Colonic mucosa (tissue), 4 donors: ENCODE measurements at regions not wholly inside any gene's neighbourhood (a gene's known extent, or its start where the extent isn't known, plus 50 kb on each side); places are given as distances from the start of the nearest gene placed in this dataset.
A peak's percentile ranks its signal among the peaks of the same experiment; 100 is the strongest.
"Not testable (repeated sequence)": the region's sequence is repeated elsewhere in the genome, so short reads cannot be mapped to it uniquely, and the experiment has no call there.

ENCODE experiments used
- DNase-seq: peaks from one replicate; pipeline ENCODE4 v3.0.0-alpha.2; 2020
- H3K27ac ChIP-seq: fragments of 200-600 bp; one replicate; pipeline ENCODE4 v1.8.0; 2021
- H3K27me3 ChIP-seq: fragments of 200-600 bp; one replicate; pipeline ENCODE4 v1.8.0; 2021
- H3K36me3 ChIP-seq: fragments of 200-600 bp; one replicate; pipeline ENCODE4 v1.8.0; 2021
- H3K4me1 ChIP-seq: fragments of 200-600 bp; one replicate; pipeline ENCODE4 v1.8.0; 2021; ENCODE audit warnings: mild to moderate bottlenecking
- H3K4me3 ChIP-seq: fragments of 200-600 bp; one replicate; pipeline ENCODE4 v1.8.0; 2021
- H3K9ac ChIP-seq, 2 donors: one replicate each; pipeline ENCODE4 v1.7.0; 2013; ENCODE audit warnings: control low read depth in 2 of 2, low read depth in 2 of 2, low read length in 2 of 2
- H3K9me3 ChIP-seq: fragments of 200-600 bp; one replicate; pipeline ENCODE4 v1.8.0; 2021
- intact Hi-C: fragments of 100-400 bp; cut with DNase I; formaldehyde crosslinking; loops from one replicate; pipeline ENCODE4 v1.14.1; 2022
- TF ChIP-seq, protein P1 (sequence below): fragments of 200-600 bp; IDR thresholded peaks from one replicate; pipeline ENCODE4 v1.8.0; 2022; ENCODE audit warnings: antibody characterized with exemption, mild to moderate bottlenecking
- donor health status: healthy.
- donor health status: DM: no; HTN: no; CAD: no.
- donor health status: DM: no; HTN: no; CAD: no.

DNA sequence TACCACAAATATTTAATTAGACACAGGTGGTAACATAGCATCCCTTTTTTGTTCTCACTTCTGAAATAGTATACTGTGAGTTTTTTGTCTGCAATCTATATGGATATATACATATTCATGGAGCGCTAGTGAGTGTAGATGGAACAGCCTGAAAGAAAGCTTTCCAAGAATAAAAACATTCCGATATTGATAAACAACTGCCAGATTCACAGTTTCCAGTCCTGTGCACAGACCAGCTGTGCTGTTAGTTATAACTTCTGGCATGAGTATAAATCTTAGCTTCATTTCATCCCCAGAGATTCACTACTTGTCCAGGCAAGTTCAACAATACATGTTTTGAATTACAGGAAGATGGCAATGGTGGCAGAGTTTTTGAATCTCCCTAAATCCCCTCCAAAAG lies 467.1 kb upstream of the STEAP1 start:
- no peak overlapping the region for H3K4me3 ChIP-seq

DNA sequence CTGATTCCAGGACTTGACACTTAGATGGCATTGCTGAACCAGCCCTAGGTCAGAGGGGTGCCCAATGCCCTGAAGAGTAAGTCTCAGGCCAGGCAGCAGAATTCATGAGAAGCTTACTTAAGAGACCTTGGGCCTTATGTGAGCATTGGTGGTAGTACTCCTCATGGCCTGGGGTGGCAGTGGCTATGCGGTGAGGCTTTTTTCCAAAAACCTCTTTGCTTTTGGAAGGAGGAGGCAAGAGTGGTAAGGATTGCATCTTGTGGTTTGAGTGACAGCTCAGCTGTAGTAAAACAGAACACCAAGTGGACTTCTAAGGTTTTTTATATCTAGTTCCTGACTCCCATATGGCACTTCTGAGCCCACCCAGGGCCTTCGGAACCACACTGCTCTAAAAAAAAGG lies 459.0 kb upstream of the STEAP1 start:
- no peaks in the 10 kb centered on the region for H3K27me3 ChIP-seq
- H3K27ac ChIP-seq = no peak overlapping the region
- intact Hi-C loops = no loop called here
- no peak for DNase-seq
- no peaks in the 10 kb centered on the region for H3K9me3 ChIP-seq
- H3K9ac ChIP-seq = no peak overlapping the region
- no peaks in the 10 kb centered on the region for H3K4me1 ChIP-seq
- H3K4me3 ChIP-seq = no peak overlapping the region
- TF ChIP-seq, protein P1, sequence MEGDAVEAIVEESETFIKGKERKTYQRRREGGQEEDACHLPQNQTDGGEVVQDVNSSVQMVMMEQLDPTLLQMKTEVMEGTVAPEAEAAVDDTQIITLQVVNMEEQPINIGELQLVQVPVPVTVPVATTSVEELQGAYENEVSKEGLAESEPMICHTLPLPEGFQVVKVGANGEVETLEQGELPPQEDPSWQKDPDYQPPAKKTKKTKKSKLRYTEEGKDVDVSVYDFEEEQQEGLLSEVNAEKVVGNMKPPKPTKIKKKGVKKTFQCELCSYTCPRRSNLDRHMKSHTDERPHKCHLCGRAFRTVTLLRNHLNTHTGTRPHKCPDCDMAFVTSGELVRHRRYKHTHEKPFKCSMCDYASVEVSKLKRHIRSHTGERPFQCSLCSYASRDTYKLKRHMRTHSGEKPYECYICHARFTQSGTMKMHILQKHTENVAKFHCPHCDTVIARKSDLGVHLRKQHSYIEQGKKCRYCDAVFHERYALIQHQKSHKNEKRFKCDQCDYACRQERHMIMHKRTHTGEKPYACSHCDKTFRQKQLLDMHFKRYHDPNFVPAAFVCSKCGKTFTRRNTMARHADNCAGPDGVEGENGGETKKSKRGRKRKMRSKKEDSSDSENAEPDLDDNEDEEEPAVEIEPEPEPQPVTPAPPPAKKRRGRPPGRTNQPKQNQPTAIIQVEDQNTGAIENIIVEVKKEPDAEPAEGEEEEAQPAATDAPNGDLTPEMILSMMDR = no peak
- no peaks in the 10 kb centered on the region for H3K36me3 ChIP-seq

More for the DNA sequence above, 467.1 kb upstream of the STEAP1 start:
- no peak overlapping the region for H3K27ac ChIP-seq
- DNase-seq = no peak
- TF ChIP-seq, protein P1 = no peak
- no peaks in the 10 kb centered on the region for H3K9me3 ChIP-seq
- H3K9ac ChIP-seq = no peak overlapping the region
- H3K4me1 ChIP-seq = no peaks in the 10 kb centered on the region
- no peaks in the 10 kb centered on the region for H3K36me3 ChIP-seq
- intact Hi-C loops = no loop called here
- H3K27me3 ChIP-seq = no peaks in the 10 kb centered on the region

DNA sequence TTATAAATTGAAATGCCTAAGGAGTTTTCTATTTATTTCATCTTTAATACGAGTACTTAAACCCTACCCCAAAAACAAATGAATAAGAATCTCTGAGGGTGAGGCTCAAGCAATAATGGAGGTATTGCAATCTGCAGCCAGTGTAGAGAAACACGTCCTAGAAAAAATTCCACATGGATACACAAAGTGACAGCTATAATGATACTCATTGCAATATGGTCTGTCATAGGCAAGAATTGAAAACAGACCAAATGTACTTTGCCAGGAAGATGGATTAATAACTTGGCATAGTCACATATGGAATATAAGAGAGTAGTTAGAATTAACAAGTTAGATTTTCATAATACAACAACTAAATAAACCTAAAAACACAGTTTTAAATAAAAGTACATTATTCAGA lies 440.1 kb upstream of the STEAP1 start:
- Histone ChIP-seq H3K9ac (no peak overlapping the region), H3K9me3 (no peaks in the 10 kb centered on the region), H3K4me1 (no peaks in the 10 kb centered on the region), H3K36me3 (no peaks in the 10 kb centered on the region), H3K27me3 (no peaks in the 10 kb centered on the region), H3K4me3 (no peak overlapping the region), H3K27ac (no peak overlapping the region)
- DNase-seq = no peak
- TF ChIP-seq, protein P1 = no peak
- intact Hi-C loops = no loop called here

DNA sequence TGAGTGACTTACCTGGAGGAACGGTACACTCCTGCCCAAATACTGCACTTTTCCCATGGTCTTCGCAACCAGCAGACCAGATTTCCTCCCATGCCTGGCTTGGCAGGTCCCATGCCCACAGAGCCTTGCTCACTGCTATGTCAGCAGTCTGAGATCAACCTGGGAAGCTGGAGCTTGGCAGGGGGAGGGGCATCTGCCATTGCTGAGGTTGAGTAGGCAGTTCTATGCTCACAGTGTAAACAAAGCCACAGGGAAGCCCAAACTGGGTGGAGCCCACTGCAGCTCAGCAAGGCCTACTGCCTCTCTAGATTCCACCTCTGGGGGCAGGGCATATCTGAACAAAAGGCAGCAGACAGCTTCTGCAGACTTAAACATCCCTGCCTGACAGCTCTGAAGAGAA lies 435.3 kb upstream of the STEAP1 start:
- H3K4me3 ChIP-seq, H3K9ac ChIP-seq, intact Hi-C loops, H3K4me1 ChIP-seq, H3K36me3 ChIP-seq, H3K27ac ChIP-seq, H3K9me3 ChIP-seq, H3K27me3 ChIP-seq: not testable (repeated sequence)
- peak; percentile 29 for DNase-seq

DNA sequence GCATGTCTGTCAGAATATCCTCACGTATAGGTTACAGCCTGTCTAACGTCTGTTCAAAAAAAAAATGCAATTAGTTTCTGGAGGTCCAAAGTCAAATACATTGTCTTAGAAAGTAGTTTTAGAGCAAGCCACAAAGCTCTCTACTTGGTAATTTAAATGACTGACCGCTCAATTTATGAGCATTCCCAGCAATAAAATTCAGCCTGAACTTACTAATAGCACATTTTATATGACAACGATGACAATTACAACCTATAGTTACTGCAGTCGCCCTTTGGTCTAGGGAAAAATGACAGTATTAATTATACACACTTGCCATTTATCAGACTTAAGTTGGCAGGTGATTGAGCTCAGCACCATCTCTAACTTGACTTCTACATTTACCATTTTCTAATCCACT lies 425.8 kb upstream of the STEAP1 start:
- H3K4me3 ChIP-seq = no peak overlapping the region
- TF ChIP-seq, protein P1 = no peak
- intact Hi-C loops = no loop called here
- no peak for DNase-seq
- H3K4me1 ChIP-seq = no peaks in the 10 kb centered on the region
- H3K9me3 ChIP-seq = no peaks in the 10 kb centered on the region
- no peak overlapping the region for H3K27ac ChIP-seq
- no peaks in the 10 kb centered on the region for H3K36me3 ChIP-seq
- H3K27me3 ChIP-seq = no peaks in the 10 kb centered on the region
- H3K9ac ChIP-seq = no peak overlapping the region

DNA sequence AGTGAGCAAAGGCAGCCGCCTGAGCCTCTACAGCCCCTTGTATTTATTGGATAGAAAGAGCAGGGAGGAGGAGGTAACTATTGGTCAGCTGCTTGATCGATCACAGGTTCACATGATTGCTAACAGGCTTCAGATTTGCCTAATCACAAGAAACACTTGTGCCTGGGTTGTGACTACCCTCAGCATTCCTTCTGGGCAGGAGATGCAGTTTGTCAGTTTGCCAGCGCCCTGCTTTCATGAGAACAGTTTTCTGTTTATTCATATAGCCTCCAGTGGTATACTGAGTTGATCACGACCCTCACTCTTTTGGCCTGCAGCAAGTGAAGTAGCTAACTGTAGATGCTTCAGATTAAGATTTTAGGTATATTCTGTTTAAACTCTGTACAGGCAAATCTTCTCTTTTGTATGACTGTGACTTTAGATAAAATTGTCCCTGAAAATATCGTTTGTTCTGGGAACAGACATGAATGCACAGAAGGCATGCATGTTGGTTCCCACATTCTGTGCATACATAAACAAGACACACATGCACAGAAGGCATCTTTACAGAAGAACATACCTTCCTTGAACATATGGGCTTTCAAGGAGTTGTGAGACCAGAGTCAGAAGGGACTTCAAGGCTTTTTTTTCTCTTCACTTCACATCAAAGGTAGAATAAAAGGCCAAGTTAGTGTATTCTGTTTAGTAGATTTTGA lies 422.4 kb upstream of the STEAP1 start:
- TF ChIP-seq, protein P1 = no peak
- no peak for DNase-seq
- no peak overlapping the region for H3K4me3 ChIP-seq
- no peaks in the 10 kb centered on the region for H3K9me3 ChIP-seq
- H3K27ac ChIP-seq = no peak overlapping the region
- intact Hi-C loops = no loop called here
- no peaks in the 10 kb centered on the region for H3K36me3 ChIP-seq
- H3K9ac ChIP-seq = no peak overlapping the region
- H3K4me1 ChIP-seq = no peaks in the 10 kb centered on the region
- H3K27me3 ChIP-seq = no peaks in the 10 kb centered on the region
